Lung (tissue), 11 donors: ENCODE measurements at regions not wholly inside any gene's neighbourhood (a gene's known extent, or its start where the extent isn't known, plus 50 kb on each side); places are given as distances from the start of the nearest gene placed in this dataset.

Source experiments
- ATAC-seq: fragments of 200-7000 bp; cut with Tn5 transposase; one replicate; pipeline ENCODE4 v1.9.1; 2020; ENCODE audit warnings: moderate number of reproducible peaks; ENCODE audit not compliant: insufficient read depth, low FRiP score
- DNase-seq, 3 donors: peaks; one replicate each; pipeline ENCODE4 v3.0.0-alpha.2; 2013 to 2017
- H3K27ac ChIP-seq, 2 donors: one replicate each; pipeline ENCODE4 v1.5.1; 2013; ENCODE audit warnings: mild to moderate bottlenecking in 2 of 2, moderate library complexity in 2 of 2, control low read depth in 1 of 2, inconsistent platforms in 1 of 2, low read depth in 1 of 2, low read length in 1 of 2
- H3K27me3 ChIP-seq, 3 donors: one replicate each; pipeline ENCODE4 v1.5.1; 2013; ENCODE audit warnings: low read length in 2 of 3; ENCODE audit not compliant: control insufficient read depth in 3 of 3, insufficient read depth in 3 of 3
- H3K36me3 ChIP-seq, 4 donors: one replicate each; pipeline ENCODE4 v1.5.1; 2013; ENCODE audit warnings: low read length in 4 of 4, mild to moderate bottlenecking in 1 of 4, moderate library complexity in 1 of 4; ENCODE audit not compliant: control insufficient read depth in 4 of 4, insufficient read depth in 4 of 4
- H3K4me1 ChIP-seq, 5 donors: one replicate each; pipeline ENCODE4 v1.5.1; 2013; ENCODE audit warnings: low read length in 5 of 5, mild to moderate bottlenecking in 2 of 5, moderate library complexity in 1 of 5; ENCODE audit not compliant: control insufficient read depth in 5 of 5, insufficient read depth in 5 of 5
- H3K4me3 ChIP-seq: one replicate; pipeline ENCODE4 v1.5.1; 2013; ENCODE audit warnings: mild to moderate bottlenecking, control low read depth, moderate library complexity
- H3K9ac ChIP-seq, 2 donors: one replicate each; pipeline ENCODE4 v1.5.1; 2013; ENCODE audit warnings: low read length in 2 of 2, control low read depth in 1 of 2; ENCODE audit not compliant: insufficient read depth in 1 of 2
- H3K9me3 ChIP-seq, 4 donors: one replicate each; pipeline ENCODE4 v1.5.1; 2013; ENCODE audit warnings: low read length in 3 of 4, mild to moderate bottlenecking in 1 of 4, moderate library complexity in 1 of 4; ENCODE audit not compliant: control insufficient read depth in 4 of 4, insufficient read depth in 3 of 4
- WGBS, 2 donors: extraction: QIAGEN DNeasy Blood & Tissue Kit; methylation state at CpG; one replicate each; pipeline ENCODE4 v1.1.7; 2013; 5-methylcytosine and 5-hydroxymethylcytosine counted together
- TF ChIP-seq, protein P1 (sequence below): IDR thresholded peaks from 2 replicates; pipeline ENCODE4 v1.5.1; 2012; ENCODE audit warnings: mild to moderate bottlenecking; ENCODE audit errors: control extremely low read depth, extremely low read depth
- donor health status: control.
- donor health status: control.
- donor health status: Bipolar disorder and iron deficiency.
- donor health status: healthy.
- donor health status: DM: yes; HTN: yes; CAD: no.

DNA sequence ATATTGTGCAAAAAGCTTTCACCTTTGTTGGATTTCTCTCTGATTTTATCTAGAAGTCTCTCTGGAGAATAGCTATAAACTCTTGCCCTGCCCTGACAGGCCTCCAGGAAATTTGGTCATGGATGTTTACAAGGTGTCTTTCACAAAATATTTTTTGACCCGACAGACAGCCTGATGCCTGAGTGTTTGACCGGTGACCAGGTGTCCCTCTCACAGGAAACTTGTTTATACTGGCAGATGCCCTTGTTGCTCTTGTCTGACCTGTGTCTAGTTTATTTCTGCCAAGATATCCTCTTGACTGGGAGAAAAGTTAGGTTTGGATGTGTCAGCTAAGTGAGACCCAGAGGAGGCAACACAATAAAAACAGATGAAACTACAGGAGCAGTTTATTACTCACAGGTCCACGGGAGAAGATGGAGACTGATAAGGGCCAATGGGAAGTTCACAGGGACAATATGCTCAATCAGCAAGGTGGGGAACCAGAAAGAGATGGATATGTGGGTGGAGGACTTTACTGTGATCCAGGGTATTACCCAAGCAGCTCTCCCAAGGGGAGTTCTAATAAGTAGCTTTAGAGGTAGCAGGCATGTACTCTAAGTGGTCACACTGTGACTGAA, 243.3 kb downstream of the ARAP2 start:
- TF ChIP-seq, protein P1, sequence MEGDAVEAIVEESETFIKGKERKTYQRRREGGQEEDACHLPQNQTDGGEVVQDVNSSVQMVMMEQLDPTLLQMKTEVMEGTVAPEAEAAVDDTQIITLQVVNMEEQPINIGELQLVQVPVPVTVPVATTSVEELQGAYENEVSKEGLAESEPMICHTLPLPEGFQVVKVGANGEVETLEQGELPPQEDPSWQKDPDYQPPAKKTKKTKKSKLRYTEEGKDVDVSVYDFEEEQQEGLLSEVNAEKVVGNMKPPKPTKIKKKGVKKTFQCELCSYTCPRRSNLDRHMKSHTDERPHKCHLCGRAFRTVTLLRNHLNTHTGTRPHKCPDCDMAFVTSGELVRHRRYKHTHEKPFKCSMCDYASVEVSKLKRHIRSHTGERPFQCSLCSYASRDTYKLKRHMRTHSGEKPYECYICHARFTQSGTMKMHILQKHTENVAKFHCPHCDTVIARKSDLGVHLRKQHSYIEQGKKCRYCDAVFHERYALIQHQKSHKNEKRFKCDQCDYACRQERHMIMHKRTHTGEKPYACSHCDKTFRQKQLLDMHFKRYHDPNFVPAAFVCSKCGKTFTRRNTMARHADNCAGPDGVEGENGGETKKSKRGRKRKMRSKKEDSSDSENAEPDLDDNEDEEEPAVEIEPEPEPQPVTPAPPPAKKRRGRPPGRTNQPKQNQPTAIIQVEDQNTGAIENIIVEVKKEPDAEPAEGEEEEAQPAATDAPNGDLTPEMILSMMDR = no peak
- no peak for ATAC-seq
- H3K27me3 ChIP-seq = no peaks in the 10 kb centered on the region
- no peaks in the 10 kb centered on the region for H3K4me1 ChIP-seq
- no peak overlapping the region for H3K27ac ChIP-seq
- H3K36me3 ChIP-seq = no peaks in the 10 kb centered on the region
- H3K9me3 ChIP-seq = peaks cover 0 to 4% (median 0%) of the 10 kb centered on the region in 4 donors
- H3K9ac ChIP-seq = no peak overlapping the region
- no peak overlapping the region for H3K4me3 ChIP-seq
- 50 to 73% methylated on average over 3 of the region's 3 CpGs for WGBS, 2 donors
- no peak for DNase-seq

DNA sequence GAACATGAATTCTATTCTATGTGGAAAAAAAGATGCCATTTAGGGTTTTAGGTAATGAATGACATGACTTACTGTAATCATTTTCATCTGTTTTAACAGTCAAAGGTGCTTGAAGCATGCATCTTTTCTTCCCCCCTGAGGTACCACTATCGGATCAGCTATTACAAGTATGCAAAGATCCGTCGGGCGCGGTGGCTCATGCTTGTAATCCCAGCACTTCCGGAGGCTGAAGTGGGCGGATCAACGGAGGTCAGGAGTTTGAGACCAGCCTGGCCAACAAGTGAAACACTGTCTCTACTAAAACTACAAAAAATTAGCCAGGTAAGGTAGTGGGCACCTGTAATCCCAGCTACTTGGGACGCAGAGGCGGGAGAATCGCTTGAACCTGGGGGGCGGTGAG, 241.3 kb downstream of the ARAP2 start:
- H3K4me1 ChIP-seq = no peaks in the 10 kb centered on the region
- DNase-seq (no peak), ATAC-seq (no peak)
- peaks cover 0 to 4% (median 0%) of the 10 kb centered on the region in 4 donors for H3K9me3 ChIP-seq
- no peaks in the 10 kb centered on the region for H3K36me3 ChIP-seq
- no peak overlapping the region for H3K27ac ChIP-seq
- 96 to 97% methylated on average over 12 of the region's 12 CpGs for WGBS, 2 donors
- H3K9ac ChIP-seq = no peak overlapping the region
- H3K27me3 ChIP-seq = no peaks in the 10 kb centered on the region
- H3K4me3 ChIP-seq = no peak overlapping the region
- TF ChIP-seq, protein P1 = no peak

DNA sequence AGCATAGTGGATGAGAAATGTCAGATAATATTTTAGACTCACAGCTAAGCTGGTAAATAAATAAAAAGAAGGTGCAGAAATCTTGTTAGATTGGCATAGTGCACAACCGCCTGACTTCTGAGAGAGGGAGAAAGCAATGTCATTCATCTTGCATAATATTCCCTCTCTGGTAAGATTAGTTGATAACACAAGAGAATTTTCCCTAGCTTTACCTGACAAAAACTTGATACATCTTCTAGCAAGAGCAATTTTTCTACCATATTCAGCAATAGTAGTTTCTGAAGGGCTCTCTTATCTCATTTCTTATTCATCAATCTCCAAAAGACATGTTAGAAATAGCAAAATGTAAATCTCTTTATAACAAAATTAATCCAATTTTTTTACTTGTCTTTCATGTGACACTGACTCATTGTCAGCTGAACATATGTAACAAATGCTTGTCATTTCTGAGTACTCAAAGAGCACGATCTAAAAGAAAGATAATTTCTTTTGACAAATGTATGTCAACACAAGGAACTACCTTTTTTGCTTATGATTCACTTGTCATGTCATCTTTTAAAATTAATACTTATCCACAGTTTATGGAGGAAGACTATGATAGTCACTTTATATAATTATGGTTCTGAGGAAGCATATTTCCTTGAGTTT, 240.0 kb downstream of the ARAP2 start:
- Histone ChIP-seq H3K27me3 (no peaks in the 10 kb centered on the region), H3K4me3 (no peak overlapping the region), H3K4me1 (no peaks in the 10 kb centered on the region), H3K9ac (no peak overlapping the region), H3K36me3 (no peaks in the 10 kb centered on the region), H3K27ac (no peak overlapping the region), H3K9me3 (peaks cover 0 to 4% (median 0%) of the 10 kb centered on the region in 4 donors)
- ATAC-seq (no peak), DNase-seq (no peak)
- WGBS, 2 donors = 77 to 89% methylated on average over 2 of the region's 2 CpGs
- TF ChIP-seq, protein P1 = no peak
